H1 (cell line): ENCODE measurements at regions not wholly inside any gene's neighbourhood (a gene's known extent, or its start where the extent isn't known, plus 50 kb on each side); places are given as distances from the start of the nearest gene placed in this dataset.

Experiments
- EGR1 ChIP-seq: IDR thresholded peaks from 2 replicates; pipeline ENCODE4 v1.6.1; 2011; ENCODE audit warnings: low read depth, low read length, borderline replicate concordance
- HDAC6 ChIP-seq: IDR thresholded peaks from one replicate; pipeline ENCODE4 v1.7.1; 2012; ENCODE audit warnings: low read depth, mild to moderate bottlenecking, inconsistent platforms, low read length, moderate library complexity
- JUND ChIP-seq: IDR thresholded peaks from 2 replicates; pipeline ENCODE4 v1.6.1; 2011; ENCODE audit warnings: mild to moderate bottlenecking, improper control_type of control experiment, low read length
- POLR2A ChIP-seq, 2 experiments: IDR thresholded peaks; 1 replicate in 1 of 2; 2 replicates in 1 of 2; pipeline ENCODE4 v1.6.1; 2011; ENCODE audit warnings: low read depth in 2 of 2, low read length in 2 of 2, mild to moderate bottlenecking in 2 of 2; ENCODE audit errors: control extremely low read depth in 1 of 2
- RNF2 ChIP-seq: fragments of 200-900, 300-1000 bp; sonication (generic); IDR thresholded peaks from 2 replicates; pipeline ENCODE4 v1.7.1; 2016; ENCODE audit warnings: borderline replicate concordance, low read depth, mild to moderate bottlenecking, antibody characterized with exemption, low read length; ENCODE audit not compliant: poor library complexity, severe bottlenecking; ENCODE audit errors: missing control alignments
- SIX5 ChIP-seq: IDR thresholded peaks from 2 replicates; pipeline ENCODE4 v1.6.1; 2011; ENCODE audit warnings: mild to moderate bottlenecking, low read depth, low read length
- TAF7 ChIP-seq: optimal IDR thresholded peaks from 2 replicates; pipeline ENCODE3; 2011; ENCODE audit warnings: low read depth, mild to moderate bottlenecking, inconsistent platforms, low read length, moderate library complexity, borderline replicate concordance
- TEAD4 ChIP-seq: IDR thresholded peaks from 2 replicates; pipeline ENCODE4 v1.6.1; 2012; ENCODE audit warnings: low read depth, low read length, inconsistent platforms, mixed read lengths
- TF ChIP-seq, protein P1 (sequence below): fragments of 300-600 bp; sonication (generic); IDR thresholded peaks from 2 replicates; pipeline ENCODE4 v1.7.1; 2012; ENCODE audit warnings: low read length, moderate library complexity, mild to moderate bottlenecking, inconsistent platforms; ENCODE audit not compliant: insufficient replicate concordance

DNA sequence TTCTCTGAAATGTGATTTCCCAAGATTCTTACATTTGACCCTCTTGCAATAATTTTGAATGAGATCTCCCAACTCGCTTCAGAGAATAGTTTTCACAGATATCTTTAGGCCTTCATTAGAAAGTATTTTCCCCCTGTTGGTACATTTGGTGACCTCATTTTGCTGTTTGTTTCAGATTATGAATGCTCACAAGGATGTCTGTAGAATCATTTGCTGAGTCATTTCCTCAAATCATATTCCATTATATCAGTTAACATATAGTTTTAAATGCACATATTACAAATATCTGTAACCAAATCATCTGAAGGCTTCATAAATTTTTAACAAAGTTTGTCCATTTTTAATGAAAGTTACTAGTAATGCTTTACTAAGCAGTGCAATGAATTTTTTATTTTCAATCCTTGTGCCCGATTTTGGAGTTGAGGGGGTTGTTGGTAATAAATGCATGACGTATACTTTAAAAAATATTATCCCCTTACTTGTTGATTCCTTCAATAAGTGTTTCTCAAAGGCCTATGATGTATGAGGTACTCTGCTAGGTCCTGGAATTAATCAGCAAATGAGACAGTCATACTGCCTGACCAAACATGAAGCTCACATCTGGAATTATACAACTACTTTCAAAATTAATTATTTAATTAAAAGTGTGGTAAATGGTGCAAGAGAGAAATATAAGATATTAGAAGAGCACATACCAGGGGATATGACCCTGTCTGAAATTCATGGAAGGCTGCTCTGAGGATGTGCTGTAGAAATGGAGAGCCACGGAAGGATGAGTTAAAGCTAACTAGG, 126.9 kb upstream of the RAP1B start (continued):
- TF ChIP-seq JUND: no peak
- TF ChIP-seq, protein P1, sequence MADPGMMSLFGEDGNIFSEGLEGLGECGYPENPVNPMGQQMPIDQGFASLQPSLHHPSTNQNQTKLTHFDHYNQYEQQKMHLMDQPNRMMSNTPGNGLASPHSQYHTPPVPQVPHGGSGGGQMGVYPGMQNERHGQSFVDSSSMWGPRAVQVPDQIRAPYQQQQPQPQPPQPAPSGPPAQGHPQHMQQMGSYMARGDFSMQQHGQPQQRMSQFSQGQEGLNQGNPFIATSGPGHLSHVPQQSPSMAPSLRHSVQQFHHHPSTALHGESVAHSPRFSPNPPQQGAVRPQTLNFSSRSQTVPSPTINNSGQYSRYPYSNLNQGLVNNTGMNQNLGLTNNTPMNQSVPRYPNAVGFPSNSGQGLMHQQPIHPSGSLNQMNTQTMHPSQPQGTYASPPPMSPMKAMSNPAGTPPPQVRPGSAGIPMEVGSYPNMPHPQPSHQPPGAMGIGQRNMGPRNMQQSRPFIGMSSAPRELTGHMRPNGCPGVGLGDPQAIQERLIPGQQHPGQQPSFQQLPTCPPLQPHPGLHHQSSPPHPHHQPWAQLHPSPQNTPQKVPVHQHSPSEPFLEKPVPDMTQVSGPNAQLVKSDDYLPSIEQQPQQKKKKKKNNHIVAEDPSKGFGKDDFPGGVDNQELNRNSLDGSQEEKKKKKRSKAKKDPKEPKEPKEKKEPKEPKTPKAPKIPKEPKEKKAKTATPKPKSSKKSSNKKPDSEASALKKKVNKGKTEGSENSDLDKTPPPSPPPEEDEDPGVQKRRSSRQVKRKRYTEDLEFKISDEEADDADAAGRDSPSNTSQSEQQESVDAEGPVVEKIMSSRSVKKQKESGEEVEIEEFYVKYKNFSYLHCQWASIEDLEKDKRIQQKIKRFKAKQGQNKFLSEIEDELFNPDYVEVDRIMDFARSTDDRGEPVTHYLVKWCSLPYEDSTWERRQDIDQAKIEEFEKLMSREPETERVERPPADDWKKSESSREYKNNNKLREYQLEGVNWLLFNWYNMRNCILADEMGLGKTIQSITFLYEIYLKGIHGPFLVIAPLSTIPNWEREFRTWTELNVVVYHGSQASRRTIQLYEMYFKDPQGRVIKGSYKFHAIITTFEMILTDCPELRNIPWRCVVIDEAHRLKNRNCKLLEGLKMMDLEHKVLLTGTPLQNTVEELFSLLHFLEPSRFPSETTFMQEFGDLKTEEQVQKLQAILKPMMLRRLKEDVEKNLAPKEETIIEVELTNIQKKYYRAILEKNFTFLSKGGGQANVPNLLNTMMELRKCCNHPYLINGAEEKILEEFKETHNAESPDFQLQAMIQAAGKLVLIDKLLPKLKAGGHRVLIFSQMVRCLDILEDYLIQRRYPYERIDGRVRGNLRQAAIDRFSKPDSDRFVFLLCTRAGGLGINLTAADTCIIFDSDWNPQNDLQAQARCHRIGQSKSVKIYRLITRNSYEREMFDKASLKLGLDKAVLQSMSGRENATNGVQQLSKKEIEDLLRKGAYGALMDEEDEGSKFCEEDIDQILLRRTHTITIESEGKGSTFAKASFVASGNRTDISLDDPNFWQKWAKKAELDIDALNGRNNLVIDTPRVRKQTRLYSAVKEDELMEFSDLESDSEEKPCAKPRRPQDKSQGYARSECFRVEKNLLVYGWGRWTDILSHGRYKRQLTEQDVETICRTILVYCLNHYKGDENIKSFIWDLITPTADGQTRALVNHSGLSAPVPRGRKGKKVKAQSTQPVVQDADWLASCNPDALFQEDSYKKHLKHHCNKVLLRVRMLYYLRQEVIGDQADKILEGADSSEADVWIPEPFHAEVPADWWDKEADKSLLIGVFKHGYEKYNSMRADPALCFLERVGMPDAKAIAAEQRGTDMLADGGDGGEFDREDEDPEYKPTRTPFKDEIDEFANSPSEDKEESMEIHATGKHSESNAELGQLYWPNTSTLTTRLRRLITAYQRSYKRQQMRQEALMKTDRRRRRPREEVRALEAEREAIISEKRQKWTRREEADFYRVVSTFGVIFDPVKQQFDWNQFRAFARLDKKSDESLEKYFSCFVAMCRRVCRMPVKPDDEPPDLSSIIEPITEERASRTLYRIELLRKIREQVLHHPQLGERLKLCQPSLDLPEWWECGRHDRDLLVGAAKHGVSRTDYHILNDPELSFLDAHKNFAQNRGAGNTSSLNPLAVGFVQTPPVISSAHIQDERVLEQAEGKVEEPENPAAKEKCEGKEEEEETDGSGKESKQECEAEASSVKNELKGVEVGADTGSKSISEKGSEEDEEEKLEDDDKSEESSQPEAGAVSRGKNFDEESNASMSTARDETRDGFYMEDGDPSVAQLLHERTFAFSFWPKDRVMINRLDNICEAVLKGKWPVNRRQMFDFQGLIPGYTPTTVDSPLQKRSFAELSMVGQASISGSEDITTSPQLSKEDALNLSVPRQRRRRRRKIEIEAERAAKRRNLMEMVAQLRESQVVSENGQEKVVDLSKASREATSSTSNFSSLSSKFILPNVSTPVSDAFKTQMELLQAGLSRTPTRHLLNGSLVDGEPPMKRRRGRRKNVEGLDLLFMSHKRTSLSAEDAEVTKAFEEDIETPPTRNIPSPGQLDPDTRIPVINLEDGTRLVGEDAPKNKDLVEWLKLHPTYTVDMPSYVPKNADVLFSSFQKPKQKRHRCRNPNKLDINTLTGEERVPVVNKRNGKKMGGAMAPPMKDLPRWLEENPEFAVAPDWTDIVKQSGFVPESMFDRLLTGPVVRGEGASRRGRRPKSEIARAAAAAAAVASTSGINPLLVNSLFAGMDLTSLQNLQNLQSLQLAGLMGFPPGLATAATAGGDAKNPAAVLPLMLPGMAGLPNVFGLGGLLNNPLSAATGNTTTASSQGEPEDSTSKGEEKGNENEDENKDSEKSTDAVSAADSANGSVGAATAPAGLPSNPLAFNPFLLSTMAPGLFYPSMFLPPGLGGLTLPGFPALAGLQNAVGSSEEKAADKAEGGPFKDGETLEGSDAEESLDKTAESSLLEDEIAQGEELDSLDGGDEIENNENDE: no peak
- TF ChIP-seq EGR1: no peak
- TF ChIP-seq RNF2: no peak
- TF ChIP-seq HDAC6: no peak
- TF ChIP-seq TAF7: no peak
- no peak for TF ChIP-seq TEAD4
- no peak for TF ChIP-seq POLR2A (IDR thresholded peaks at IDR 0.05; ENCODE audit: control extremely low read depth in 1 of 2, low read depth in 2 of 2, low read length in 2 of 2)
- TF ChIP-seq SIX5: no peak
